ENCODE measurements at regions not wholly inside any gene's neighbourhood (a gene's known extent, or its start where the extent isn't known, plus 50 kb on each side); places are given as distances from the start of the nearest gene placed in this dataset.
"Not testable (repeated sequence)": the region's sequence is repeated elsewhere in the genome, so short reads cannot be mapped to it uniquely, and the experiment has no call there.

DNA sequence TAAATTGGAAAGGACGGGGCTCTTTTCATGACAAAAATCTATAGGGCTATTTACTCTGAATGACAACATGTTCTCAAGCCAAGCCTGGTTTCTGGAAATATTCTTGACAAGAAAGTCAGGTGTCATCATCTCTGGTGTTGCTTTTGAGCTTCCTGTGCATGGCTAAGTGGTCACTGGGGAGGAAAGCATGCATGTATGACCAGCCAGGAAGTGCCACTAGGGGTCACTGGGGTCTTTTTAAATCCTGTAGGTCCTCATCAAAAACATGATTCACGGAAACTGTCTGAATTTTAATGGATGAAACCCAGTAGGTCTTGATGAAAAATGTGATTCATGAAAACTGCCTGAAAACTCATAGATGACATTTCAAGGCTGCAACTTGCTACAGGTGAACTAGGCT lies 80.1 kb downstream of the CDY2B start:
- TF ChIP-seq CTCF, POLR2A (IDR thresholded peaks at IDR 0.05): not testable (repeated sequence)

All from lower leg skin (tissue), 3 donors.